SK-N-SH (cell line): ENCODE measurements at regions not wholly inside any gene's neighbourhood (a gene's known extent, or its start where the extent isn't known, plus 50 kb on each side); places are given as distances from the start of the nearest gene placed in this dataset.

Experiments
- CTCF ChIA-PET: fragments of 300-600, 350-600 bp; formaldehyde crosslinking; extraction: SDS; loops from one replicate; lab custom pipeline; 2021; lab: Yijun Ruan, JAX
- POLR2A ChIA-PET: fragments of 350-600 bp; sonication (Branson Sonifier 250); formaldehyde crosslinking; extraction: SDS; loops from one replicate; lab custom pipeline; 2020; ENCODE audit warnings: antibody characterized with exemption, inconsistent platforms; lab: Yijun Ruan, JAX
- DNase-seq: peaks from one replicate; pipeline ENCODE4 v3.0.0; 2012
- H2AFZ ChIP-seq: fragments of 200-600 bp; sonication (generic); 2 replicates; pipeline ENCODE4 v1.8.1; 2016; ENCODE audit warnings: antibody characterized with exemption, mild to moderate bottlenecking, low read depth
- H3F3A ChIP-seq: fragments of 200-600 bp; sonication (generic); replicated peaks from 2 replicates; pipeline ENCODE3; 2016; ENCODE audit warnings: antibody characterized with exemption, mild to moderate bottlenecking; ENCODE audit not compliant: insufficient read depth
- H3K27ac ChIP-seq, 2 experiments: fragments of 200-500 bp in 1 of 2; fragments of 200-600 bp in 1 of 2; sonication (Bioruptor generic) in 1 of 2; sonication (generic), shearing (Covaris generic) in 1 of 2; 2 replicates each; pipeline versions ENCODE4 v1.5.1 to v1.6.1; 2014 to 2016; ENCODE audit warnings: low read depth in 2 of 2, inconsistent platforms in 1 of 2, low read length in 1 of 2, mild to moderate bottlenecking in 1 of 2, mixed read lengths in 1 of 2
- H3K27me3 ChIP-seq: fragments of 200-600 bp; sonication (generic), shearing (Covaris generic); 2 replicates; pipeline ENCODE4 v1.6.1; 2016; ENCODE audit warnings: mixed run types; ENCODE audit not compliant: insufficient read depth
- H3K36me3 ChIP-seq, 2 experiments: fragments of 200-500 bp in 1 of 2; fragments of 200-600 bp in 1 of 2; sonication (Bioruptor generic) in 1 of 2; sonication (generic) in 1 of 2; replicated peaks in 1 of 2; 2 replicates each; pipeline versions ENCODE3 to v1.5.1; 2014 to 2016; ENCODE audit warnings: low read length in 1 of 2, mild to moderate bottlenecking in 1 of 2; ENCODE audit not compliant: insufficient read depth in 2 of 2, control insufficient read depth in 1 of 2
- H3K4me1 ChIP-seq, 2 experiments: fragments of 200-500 bp in 1 of 2; fragments of 200-600 bp in 1 of 2; sonication (Bioruptor generic) in 1 of 2; sonication (generic), shearing (Covaris generic) in 1 of 2; 2 replicates each; pipeline versions ENCODE4 v1.5.1 to v1.6.1; 2014 to 2016; ENCODE audit warnings: low read depth in 1 of 2, low read length in 1 of 2, mixed run types in 1 of 2; ENCODE audit not compliant: insufficient read depth in 2 of 2, control insufficient read depth in 1 of 2
- H3K4me2 ChIP-seq: fragments of 200-600 bp; sonication (generic), shearing (Covaris generic); 2 replicates; pipeline ENCODE4 v1.6.1; 2017; ENCODE audit warnings: mixed run types
- H3K4me3 ChIP-seq, 2 experiments: fragments of 200-500 bp in 1 of 2; fragments of 200-600 bp in 1 of 2; sonication (Bioruptor generic) in 1 of 2; sonication (generic), shearing (Covaris generic) in 1 of 2; 2 replicates each; pipeline versions ENCODE4 v1.5.1 to v1.8.1; 2014 to 2016; ENCODE audit warnings: low read depth in 2 of 2, inconsistent platforms in 1 of 2, low read length in 1 of 2, mild to moderate bottlenecking in 1 of 2, mixed read lengths in 1 of 2, moderate library complexity in 1 of 2
- H3K79me2 ChIP-seq: fragments of 200-600 bp; sonication (generic); 2 replicates; pipeline ENCODE4 v1.8.1; 2017; ENCODE audit warnings: mild to moderate bottlenecking; ENCODE audit not compliant: insufficient read depth
- H3K9ac ChIP-seq: fragments of 200-600 bp; sonication (generic); 2 replicates; pipeline ENCODE4 v1.6.1; 2017; ENCODE audit warnings: mixed run types
- H3K9me2 ChIP-seq: fragments of 200-600 bp; sonication (generic); 2 replicates; pipeline ENCODE4 v1.6.1; 2017; ENCODE audit warnings: mixed run types
- H3K9me3 ChIP-seq: fragments of 200-600 bp; sonication (generic); 2 replicates; pipeline ENCODE4 v1.6.1; 2017; ENCODE audit warnings: mixed run types, mild to moderate bottlenecking, moderate library complexity
- H4K20me1 ChIP-seq: fragments of 200-600 bp; sonication (generic); 2 replicates; pipeline ENCODE4 v1.6.1; 2017; ENCODE audit warnings: mild to moderate bottlenecking, mixed run types; ENCODE audit not compliant: insufficient read depth
- CTCF ChIP-seq: fragments of 200-600 bp; sonication (generic); IDR thresholded peaks from 2 replicates; pipeline ENCODE4 v1.6.1; 2017; ENCODE audit warnings: antibody characterized with exemption, mild to moderate bottlenecking, moderate library complexity
- ELF1 ChIP-seq: IDR thresholded peaks from 2 replicates; pipeline ENCODE4 v1.4.0; 2012
- EP300 ChIP-seq, 2 experiments: IDR thresholded peaks; 2 replicates each; pipeline versions ENCODE4 v1.4.0 to v1.6.1; 2012; ENCODE audit warnings: borderline replicate concordance in 1 of 2, low read depth in 1 of 2, low read length in 1 of 2
- EZH2phosphoT487 ChIP-seq: fragments of 200-600 bp; sonication (generic); IDR thresholded peaks from 2 replicates; pipeline ENCODE4 v1.6.1; 2017; ENCODE audit warnings: low read depth, mixed run types, mild to moderate bottlenecking, antibody characterized with exemption, moderate library complexity, borderline replicate concordance
- FOSL2 ChIP-seq: IDR thresholded peaks from 2 replicates; pipeline ENCODE4 v1.4.0; 2012; ENCODE audit warnings: low read depth, mild to moderate bottlenecking, moderate library complexity, borderline replicate concordance
- GABPA ChIP-seq: IDR thresholded peaks from 2 replicates; pipeline ENCODE4 v1.4.0; 2012; ENCODE audit warnings: low read depth, mild to moderate bottlenecking
- JUND ChIP-seq: IDR thresholded peaks from 2 replicates; pipeline ENCODE4 v1.4.0; 2012
- MAX ChIP-seq: IDR thresholded peaks from 2 replicates; pipeline ENCODE4 v1.4.0; 2012; ENCODE audit warnings: low read depth
- MEF2A ChIP-seq: IDR thresholded peaks from 2 replicates; pipeline ENCODE4 v1.4.0; 2012; ENCODE audit warnings: low read depth, borderline replicate concordance
- MXI1 ChIP-seq: IDR thresholded peaks from 2 replicates; pipeline ENCODE4 v1.6.1; 2012; ENCODE audit warnings: mild to moderate bottlenecking, low read depth, low read length, improper control_type of control experiment
- NFIC ChIP-seq: IDR thresholded peaks from 2 replicates; pipeline ENCODE4 v1.4.0; 2012; ENCODE audit warnings: borderline replicate concordance
- PBX3 ChIP-seq: IDR thresholded peaks from 2 replicates; pipeline ENCODE4; 2012
- RCOR1 ChIP-seq: fragments of 150-350 bp; IDR thresholded peaks from 2 replicates; pipeline ENCODE4 v1.6.1; 2017; ENCODE audit warnings: antibody characterized with exemption, low read length
- RFX5 ChIP-seq: IDR thresholded peaks from 2 replicates; pipeline ENCODE4 v1.6.1; 2012; ENCODE audit warnings: mild to moderate bottlenecking, improper control_type of control experiment, low read length
- SIN3A ChIP-seq: IDR thresholded peaks from 2 replicates; pipeline ENCODE4 v1.6.1; 2012; ENCODE audit warnings: low read depth, mild to moderate bottlenecking, low read length, moderate library complexity, borderline replicate concordance
- SMC3 ChIP-seq: IDR thresholded peaks from 2 replicates; pipeline ENCODE4 v1.6.1; 2012; ENCODE audit warnings: low read depth, low read length, improper control_type of control experiment
- TAF1 ChIP-seq: IDR thresholded peaks from 2 replicates; pipeline ENCODE4 v1.6.1; 2012; ENCODE audit warnings: low read depth, mild to moderate bottlenecking, low read length, moderate library complexity, borderline replicate concordance
- TCF12 ChIP-seq: IDR thresholded peaks from 2 replicates; pipeline ENCODE4 v1.4.0; 2012
- ZBTB33 ChIP-seq: IDR thresholded peaks from 2 replicates; pipeline ENCODE4 v1.4.0; 2012; ENCODE audit warnings: low read depth, borderline replicate concordance
- WGBS: methylation state at CpG from one replicate; pipeline ENCODE4 v1.1.6; 2017; ENCODE audit warnings: low lambda C conversion rate; 5-methylcytosine and 5-hydroxymethylcytosine counted together

- Histone ChIP-seq H3K79me2 (no peaks in the 10 kb centered on the region), H4K20me1 (no peaks in the 10 kb centered on the region), H3K4me2 (no peak overlapping the region), H2AFZ (no peak overlapping the region), H3F3A (peaks cover 3% of the 10 kb centered on the region), H3K27me3 (no peaks in the 10 kb centered on the region), H3K27ac (no peak overlapping the region), H3K9ac (no peak overlapping the region), H3K9me2 (no peaks in the 10 kb centered on the region), H3K9me3 (no peaks in the 10 kb centered on the region), H3K36me3 (peaks cover 0 to 5% of the 10 kb centered on the region in 2 experiments), H3K4me1 (no peaks in the 10 kb centered on the region; a peak in 1 of 4 replicates), H3K4me3 (no peak overlapping the region)
- CTCF ChIA-PET = no interaction called here
- WGBS = 50% methylated on average over 2 of the region's 2 CpGs
- no peak for DNase-seq
- POLR2A ChIA-PET = no interaction called here
- TF ChIP-seq MXI1 (no peak), JUND (no peak), MEF2A (no peak), CTCF (no peak), EZH2phosphoT487 (no peak)
Measured at GRCh38 chr7:46975493-46975892, 606.4 kb downstream of the TNS3 start.

GRCh38 chr7:46972205-46972604, 609.7 kb downstream of the TNS3 start:
- Histone ChIP-seq H2AFZ (no peak overlapping the region), H3K9me3 (no peaks in the 10 kb centered on the region), H3K4me3 (no peak overlapping the region), H3K4me2 (no peak overlapping the region), H3K9me2 (no peaks in the 10 kb centered on the region), H3F3A (peaks cover 3% of the 10 kb centered on the region), H3K9ac (no peak overlapping the region), H4K20me1 (no peaks in the 10 kb centered on the region), H3K36me3 (peaks cover 0 to 5% of the 10 kb centered on the region in 2 experiments), H3K79me2 (no peaks in the 10 kb centered on the region), H3K27ac (peak overlapping the region in 1 of 2 experiments; percentile 0; a peak in 1 of 4 replicates), H3K27me3 (no peaks in the 10 kb centered on the region), H3K4me1 (no peaks in the 10 kb centered on the region; a peak in 1 of 4 replicates)
- no peak for DNase-seq
- no peak for TF ChIP-seq ELF1
- TF ChIP-seq SIN3A = no peak
- TF ChIP-seq GABPA = no peak
- TF ChIP-seq PBX3 = no peak
- TF ChIP-seq TAF1 = no peak
- no peak for TF ChIP-seq ZBTB33
- no peak for TF ChIP-seq RCOR1
- TF ChIP-seq EP300 (IDR thresholded peaks at IDR 0.05; ENCODE audit: borderline replicate concordance in 1 of 2, low read depth in 1 of 2, low read length in 1 of 2) = no peak
- TF ChIP-seq SMC3 = no peak
- no peak for TF ChIP-seq MAX
- TF ChIP-seq FOSL2 = peak; percentile 33; the same call in 1 of the 2 replicates
- TF ChIP-seq TCF12 = no peak
- TF ChIP-seq RFX5 = no peak
- TF ChIP-seq JUND = 0 out of 2 replicates have a peak, but pooled peaks have one; percentile 22
- TF ChIP-seq NFIC = no peak
- no peak for TF ChIP-seq CTCF
- 66% methylated on average over 3 of the region's 3 CpGs for WGBS
- ChIA-PET POLR2A (no interaction called here), CTCF (no interaction called here)
